Naive thymus-derived CD8-positive, alpha-beta T cell (primary cell): ENCODE measurements at regions not wholly inside any gene's neighbourhood (a gene's known extent, or its start where the extent isn't known, plus 50 kb on each side); places are given as distances from the start of the nearest gene placed in this dataset.
"Not testable (repeated sequence)": the region's sequence is repeated elsewhere in the genome, so short reads cannot be mapped to it uniquely, and the experiment has no call there.

Source experiments
- ATAC-seq, 2 donors: fragments of 150-1000 bp; cut with Tn5 transposase in 1 of 2; sonication (Bioruptor Pico), chemical (Tn5 transposase) in 1 of 2; 1 replicate in 1 of 2; 2 replicates in 1 of 2; pipeline ENCODE4 v1.10.0; 2021; ENCODE audit warnings: mild to moderate bottlenecking in 2 of 2, moderate library complexity in 2 of 2
- POLR2A ChIA-PET: fragments of 350-600 bp; sonication (Branson Sonifier 250); formaldehyde crosslinking; loops from one replicate; lab custom pipeline; 2021; ENCODE audit warnings: antibody characterized with exemption; lab: Charles Lee
- DNase-seq, 10 donors: peaks; one replicate each; pipeline versions ENCODE4 v3.0.0 to v3.0.0-alpha.2; 2020 to 2022
- H3K27ac Mint-ChIP-seq, 10 donors: one replicate each; pipeline ENCODE4 v1.8.0; 2020 to 2022; ENCODE audit warnings: mild to moderate bottlenecking in 10 of 10, mixed read lengths in 10 of 10, moderate library complexity in 4 of 10, inconsistent platforms in 1 of 10
- H3K27me3 Mint-ChIP-seq, 5 donors: one replicate each; pipeline ENCODE4 v1.8.0; 2021 to 2022; ENCODE audit warnings: mixed read lengths in 5 of 5
- H3K36me3 Mint-ChIP-seq, 3 donors: one replicate each; pipeline ENCODE4 v1.8.0; 2020 to 2022; ENCODE audit warnings: mixed read lengths in 3 of 3, mild to moderate bottlenecking in 2 of 3, inconsistent platforms in 1 of 3
- H3K4me1 Mint-ChIP-seq, 4 donors: one replicate each; pipeline ENCODE4 v1.8.0; 2021 to 2022; ENCODE audit warnings: mixed read lengths in 4 of 4
- H3K4me3 Mint-ChIP-seq, 10 donors: one replicate each; pipeline ENCODE4 v1.8.0; 2020 to 2022; ENCODE audit warnings: mild to moderate bottlenecking in 10 of 10, mixed read lengths in 10 of 10, moderate library complexity in 6 of 10, inconsistent platforms in 1 of 10
- H3K9me3 Mint-ChIP-seq, 9 donors: one replicate each; pipeline ENCODE4 v1.8.0; 2020 to 2022; ENCODE audit warnings: mixed read lengths in 9 of 9, mild to moderate bottlenecking in 3 of 9, inconsistent platforms in 1 of 9, moderate library complexity in 1 of 9

GRCh38 chr2:14445670-14446069 lies 186.8 kb upstream of the LRATD1 start:
- Mint-ChIP-seq H3K27me3 (no peaks in the 10 kb centered on the region), H3K27ac (no peak overlapping the region)
- no peak for ATAC-seq

DNA sequence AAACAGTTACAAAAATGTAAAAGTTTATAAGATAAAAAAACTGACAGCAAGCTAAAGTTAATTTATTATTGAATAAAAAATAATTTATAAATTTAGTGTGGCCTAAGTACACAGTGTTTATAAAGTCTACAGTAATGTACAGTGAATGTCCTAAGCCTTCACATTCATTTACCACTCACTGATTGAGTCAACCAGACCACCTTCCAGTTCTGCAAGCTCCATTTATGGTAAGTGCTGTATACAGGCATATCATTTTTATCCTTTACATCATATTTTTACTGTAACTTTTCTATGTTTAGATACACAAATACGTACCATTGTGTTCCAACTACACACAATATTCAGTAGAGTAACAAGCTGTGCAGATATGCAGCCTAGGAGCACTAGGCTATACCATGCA lies 184.2 kb upstream of the LRATD1 start:
- POLR2A ChIA-PET: no interaction called here
- Mint-ChIP-seq H3K27ac (no peak overlapping the region), H3K9me3 (peaks cover 9 to 20% (median 14%) of the 10 kb centered on the region in 9 donors), H3K27me3 (no peaks in the 10 kb centered on the region), H3K4me1 (no peaks in the 10 kb centered on the region), H3K36me3 (no peaks in the 10 kb centered on the region), H3K4me3 (no peak overlapping the region)
- DNase-seq (no peak), ATAC-seq (no peak)

More at GRCh38 chr2:14445670-14446069, 186.8 kb upstream of the LRATD1 start:
- no peak overlapping the region for H3K4me3 Mint-ChIP-seq
- no peaks in the 10 kb centered on the region for H3K36me3 Mint-ChIP-seq
- H3K9me3 Mint-ChIP-seq: peaks cover 7 to 27% (median 11%) of the 10 kb centered on the region in 9 donors
- no peaks in the 10 kb centered on the region for H3K4me1 Mint-ChIP-seq
- POLR2A ChIA-PET: no interaction called here
- DNase-seq: no peak

- peaks cover 0 to 21% (median 10%) of the 10 kb centered on the region in 9 donors for H3K9me3 Mint-ChIP-seq
Measured at GRCh38 chr2:14451312-14451711, 181.2 kb upstream of the LRATD1 start.

GRCh38 chr2:14454202-14454601 lies 178.3 kb upstream of the LRATD1 start:
- no peak for DNase-seq
- no peaks in the 10 kb centered on the region for H3K27me3 Mint-ChIP-seq
- no peak overlapping the region for H3K27ac Mint-ChIP-seq

More at GRCh38 chr2:14451312-14451711, 181.2 kb upstream of the LRATD1 start:
- Mint-ChIP-seq H3K27me3 (no peaks in the 10 kb centered on the region), H3K4me3 (no peak overlapping the region), H3K27ac (no peak overlapping the region), H3K4me1 (no peaks in the 10 kb centered on the region), H3K36me3 (no peaks in the 10 kb centered on the region)
- ATAC-seq: no peak
- DNase-seq: no peak
- POLR2A ChIA-PET: no interaction called here

GRCh38 chr2:14459786-14460325 lies 172.7 kb upstream of the LRATD1 start:
- H3K27ac Mint-ChIP-seq: no peak overlapping the region
- no peak overlapping the region for H3K4me3 Mint-ChIP-seq
- DNase-seq (no peak), ATAC-seq (no peak)
- H3K4me1 Mint-ChIP-seq: no peaks in the 10 kb centered on the region
- H3K36me3 Mint-ChIP-seq: no peaks in the 10 kb centered on the region
- H3K27me3 Mint-ChIP-seq: no peaks in the 10 kb centered on the region
- H3K9me3 Mint-ChIP-seq: peaks cover 2 to 15% (median 7%) of the 10 kb centered on the region in 9 donors
- POLR2A ChIA-PET: no interaction called here

More at GRCh38 chr2:14454202-14454601, 178.3 kb upstream of the LRATD1 start:
- POLR2A ChIA-PET: no interaction called here
- no peak overlapping the region for H3K4me3 Mint-ChIP-seq
- H3K36me3 Mint-ChIP-seq: no peaks in the 10 kb centered on the region
- peaks cover 2 to 34% (median 8%) of the 10 kb centered on the region in 9 donors for H3K9me3 Mint-ChIP-seq
- H3K4me1 Mint-ChIP-seq: no peaks in the 10 kb centered on the region
- ATAC-seq: no peak

- no peak overlapping the region for H3K27ac Mint-ChIP-seq
- no peaks in the 10 kb centered on the region for H3K27me3 Mint-ChIP-seq
- no peaks in the 10 kb centered on the region for H3K36me3 Mint-ChIP-seq
- DNase-seq (no peak), ATAC-seq (no peak)
- peaks cover 0 to 10% (median 0%) of the 10 kb centered on the region in 9 donors for H3K9me3 Mint-ChIP-seq
- no peak overlapping the region for H3K4me3 Mint-ChIP-seq
- no peaks in the 10 kb centered on the region for H3K4me1 Mint-ChIP-seq
- POLR2A ChIA-PET: no interaction called here
Measured at GRCh38 chr2:14475994-14476393, 156.5 kb upstream of the LRATD1 start.

DNA sequence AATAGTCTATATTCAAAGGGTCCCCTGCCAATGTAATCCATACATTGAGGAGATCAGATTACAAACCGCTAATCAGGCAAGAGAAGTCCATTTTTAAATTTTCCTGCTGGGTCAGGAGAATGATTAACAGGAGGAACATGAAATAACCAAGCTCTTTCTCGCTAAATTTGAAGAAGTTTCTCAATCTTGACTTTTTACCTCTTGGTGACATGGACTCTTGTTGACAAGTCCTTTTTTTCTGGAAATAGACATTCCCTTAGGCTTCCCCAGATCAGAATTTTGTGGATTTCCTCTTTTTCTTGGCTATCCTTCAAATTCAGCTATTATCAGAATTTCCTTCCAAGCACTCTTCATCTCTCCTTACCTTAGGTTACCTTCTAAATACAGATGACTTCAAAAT lies 153.0 kb upstream of the LRATD1 start:
- H3K27ac Mint-ChIP-seq: no peak overlapping the region
- H3K9me3 Mint-ChIP-seq: peaks cover 0 to 14% (median 4%) of the 10 kb centered on the region in 9 donors
- H3K36me3 Mint-ChIP-seq: no peaks in the 10 kb centered on the region
- POLR2A ChIA-PET: no interaction called here
- H3K4me3 Mint-ChIP-seq: no peak overlapping the region
- H3K27me3 Mint-ChIP-seq: no peaks in the 10 kb centered on the region
- no peak for DNase-seq
- no peaks in the 10 kb centered on the region for H3K4me1 Mint-ChIP-seq
- no peak for ATAC-seq

DNA sequence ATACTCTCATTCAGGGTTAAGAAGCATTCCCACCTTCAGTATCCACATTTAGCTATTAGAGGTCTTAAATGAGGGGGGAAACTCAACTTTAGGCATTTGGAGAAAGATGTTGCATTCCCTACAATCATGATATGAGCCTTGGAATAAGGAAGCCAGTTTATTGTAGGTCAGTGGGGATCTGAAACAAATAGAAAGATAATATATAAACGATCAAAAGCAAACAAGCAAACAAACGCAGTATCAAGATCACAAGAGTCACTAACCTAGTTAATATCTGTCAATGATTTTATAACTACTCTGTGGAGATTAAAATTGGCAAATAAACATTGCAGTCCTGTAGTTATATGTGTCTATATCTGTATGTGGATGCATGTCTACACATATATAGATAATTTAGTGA lies 152.4 kb upstream of the LRATD1 start:
- POLR2A ChIA-PET: no interaction called here
- Mint-ChIP-seq H3K27ac (no peak overlapping the region), H3K4me3 (no peak overlapping the region), H3K36me3 (no peaks in the 10 kb centered on the region), H3K27me3 (no peaks in the 10 kb centered on the region), H3K9me3 (peaks cover 0 to 14% (median 4%) of the 10 kb centered on the region in 9 donors), H3K4me1 (no peaks in the 10 kb centered on the region)
- DNase-seq (no peak), ATAC-seq (no peak)

DNA sequence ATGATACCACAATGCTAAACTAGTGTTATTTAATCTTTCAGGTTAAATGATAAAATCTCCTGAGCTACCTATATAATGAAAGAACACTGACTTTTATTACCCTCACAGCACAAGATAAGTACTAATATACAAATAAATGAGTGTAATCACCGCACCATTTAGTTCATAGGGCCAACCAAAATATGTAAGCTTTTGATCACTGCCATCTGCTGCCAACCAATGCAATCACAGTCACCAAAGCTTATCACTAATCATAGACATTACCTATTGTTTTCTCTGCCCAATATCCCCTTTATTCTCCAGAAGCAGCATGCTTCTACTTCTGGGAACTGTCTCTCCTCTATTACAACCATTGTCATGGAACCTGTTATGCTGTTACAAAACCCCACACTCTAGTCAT lies 151.6 kb upstream of the LRATD1 start:
- Mint-ChIP-seq H3K9me3 (peaks cover 0 to 14% (median 6%) of the 10 kb centered on the region in 9 donors), H3K4me1 (no peaks in the 10 kb centered on the region), H3K36me3 (no peaks in the 10 kb centered on the region), H3K27ac (no peak overlapping the region), H3K4me3 (no peak overlapping the region), H3K27me3 (no peaks in the 10 kb centered on the region)
- DNase-seq (no peak), ATAC-seq (no peak)
- POLR2A ChIA-PET: no interaction called here

- no peaks in the 10 kb centered on the region for H3K27me3 Mint-ChIP-seq
- H3K4me1 Mint-ChIP-seq: no peaks in the 10 kb centered on the region
- no peaks in the 10 kb centered on the region for H3K36me3 Mint-ChIP-seq
- peaks cover 0 to 10% (median 0%) of the 10 kb centered on the region in 9 donors for H3K9me3 Mint-ChIP-seq
- H3K4me3 Mint-ChIP-seq: no peak overlapping the region
- H3K27ac Mint-ChIP-seq: no peak overlapping the region
- POLR2A ChIA-PET: no interaction called here
- DNase-seq (no peak), ATAC-seq (no peak)
Measured at GRCh38 chr2:14492920-14493503, 139.5 kb upstream of the LRATD1 start.

- Mint-ChIP-seq H3K4me1 (no peaks in the 10 kb centered on the region), H3K9me3 (peaks cover 0 to 10% (median 2%) of the 10 kb centered on the region in 9 donors), H3K36me3 (no peaks in the 10 kb centered on the region), H3K27me3 (no peaks in the 10 kb centered on the region), H3K4me3 (no peak overlapping the region), H3K27ac (no peak overlapping the region)
- POLR2A ChIA-PET: no interaction called here
- no peak for DNase-seq
- ATAC-seq: no peak
Measured at GRCh38 chr2:14494759-14495158, 137.8 kb upstream of the LRATD1 start.

DNA sequence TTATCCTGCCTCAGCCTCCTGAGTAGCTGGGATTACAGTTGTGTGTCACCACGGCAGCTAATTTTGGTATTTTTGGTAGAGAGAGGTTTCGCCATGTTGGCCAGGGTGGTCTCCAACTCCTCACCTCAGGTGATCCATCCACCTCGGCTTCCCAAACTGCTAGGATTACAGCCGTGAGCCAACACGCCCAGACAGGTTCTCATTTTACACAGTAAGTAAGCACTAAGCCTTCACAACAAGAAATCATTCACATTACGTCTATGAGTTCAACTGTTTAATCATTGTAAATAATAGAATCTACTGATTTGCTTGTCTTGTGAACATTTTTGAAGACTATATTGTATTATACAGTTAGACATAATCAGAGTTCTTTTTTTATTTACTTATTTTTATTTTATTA lies 131.5 kb upstream of the LRATD1 start:
- H3K27me3 Mint-ChIP-seq: no peaks in the 10 kb centered on the region
- H3K4me3 Mint-ChIP-seq: no peak overlapping the region
- ATAC-seq (no peak), DNase-seq (no peak)
- no peaks in the 10 kb centered on the region for H3K4me1 Mint-ChIP-seq
- POLR2A ChIA-PET: no interaction called here
- H3K9me3 Mint-ChIP-seq: peaks cover 0 to 11% (median 0%) of the 10 kb centered on the region in 9 donors
- no peaks in the 10 kb centered on the region for H3K36me3 Mint-ChIP-seq
- no peak overlapping the region for H3K27ac Mint-ChIP-seq

GRCh38 chr2:14506955-14507354 lies 125.6 kb upstream of the LRATD1 start:
- ATAC-seq, H3K36me3 Mint-ChIP-seq, POLR2A ChIA-PET, H3K4me3 Mint-ChIP-seq, H3K4me1 Mint-ChIP-seq, H3K27me3 Mint-ChIP-seq, DNase-seq, H3K27ac Mint-ChIP-seq: not testable (repeated sequence)
- H3K9me3 Mint-ChIP-seq: peaks cover 0 to 22% (median 10%) of the 10 kb centered on the region in 9 donors

- Mint-ChIP-seq H3K27ac (no peak overlapping the region), H3K27me3 (peaks cover 0 to 3% (median 0%) of the 10 kb centered on the region in 5 donors), H3K9me3 (peaks cover 0 to 22% (median 10%) of the 10 kb centered on the region in 9 donors), H3K4me1 (no peaks in the 10 kb centered on the region), H3K36me3 (peaks cover 0 to 10% (median 0%) of the 10 kb centered on the region in 3 donors), H3K4me3 (no peak overlapping the region)
- no peak for DNase-seq
- POLR2A ChIA-PET: no interaction called here
- no peak for ATAC-seq
Measured at GRCh38 chr2:14511541-14511940, 121.0 kb upstream of the LRATD1 start.
